HG03558 (cell line): ENCODE measurements at regions not wholly inside any gene's neighbourhood (a gene's known extent, or its start where the extent isn't known, plus 50 kb on each side); places are given as distances from the start of the nearest gene placed in this dataset.
"Not testable (repeated sequence)": the region's sequence is repeated elsewhere in the genome, so short reads cannot be mapped to it uniquely, and the experiment has no call there.

ENCODE experiments used
- ATAC-seq: cut with Tn5 transposase; IDR thresholded peaks from one replicate; pipeline ENCODE4 v1.9.1; 2021; ENCODE audit warnings: moderate number of reproducible peaks; ENCODE audit not compliant: unreplicated experiment; ENCODE audit errors: extremely low read depth

GRCh38 chr10:78456649-78457400 lies 423.2 kb downstream of the RPS24 start:
- ATAC-seq, result no peak

- no peak for ATAC-seq
Measured at GRCh38 chr10:78457804-78458482, 424.3 kb downstream of the RPS24 start.

- no peak for ATAC-seq
Measured at GRCh38 chr10:78458983-78459638, 425.4 kb downstream of the RPS24 start.

GRCh38 chr10:78459639-78460037 lies 426.0 kb downstream of the RPS24 start:
- ATAC-seq, result no peak

- no peak for ATAC-seq
Measured at GRCh38 chr10:78460204-78460603, 426.5 kb downstream of the RPS24 start.

GRCh38 chr10:78461333-78461732 lies 427.7 kb downstream of the RPS24 start:
- no peak for ATAC-seq

GRCh38 chr10:78462176-78462575 lies 428.5 kb downstream of the RPS24 start:
- ATAC-seq, result no peak

GRCh38 chr10:78462726-78463228 lies 429.1 kb downstream of the RPS24 start:
- no peak for ATAC-seq

- no peak for ATAC-seq
Measured at GRCh38 chr10:78464118-78464855, 430.6 kb downstream of the RPS24 start.

GRCh38 chr10:78464856-78465267 lies 431.2 kb downstream of the RPS24 start:
- no peak for ATAC-seq

- no peak for ATAC-seq
Measured at GRCh38 chr10:78465431-78465830, 431.8 kb downstream of the RPS24 start.

- ATAC-seq, result no peak
Measured at GRCh38 chr10:78467496-78468106, 433.9 kb downstream of the RPS24 start.

GRCh38 chr10:78468731-78469130 lies 435.1 kb downstream of the RPS24 start:
- ATAC-seq, result not testable (repeated sequence)

- no peak for ATAC-seq
Measured at GRCh38 chr10:78470267-78471103, 436.8 kb downstream of the RPS24 start.

- no peak for ATAC-seq
Measured at GRCh38 chr10:78471326-78471722, 437.7 kb downstream of the RPS24 start.

GRCh38 chr10:78471723-78472550 lies 438.3 kb downstream of the RPS24 start:
- ATAC-seq, result no peak

GRCh38 chr10:78472551-78472890 lies 438.9 kb downstream of the RPS24 start:
- no peak for ATAC-seq

- ATAC-seq, result no peak
Measured at GRCh38 chr10:78473006-78473405, 439.3 kb downstream of the RPS24 start.
